HG03196 (cell line): ENCODE measurements at regions not wholly inside any gene's neighbourhood (a gene's known extent, or its start where the extent isn't known, plus 50 kb on each side); places are given as distances from the start of the nearest gene placed in this dataset.

Source experiments
- ATAC-seq: cut with Tn5 transposase; IDR thresholded peaks from one replicate; pipeline ENCODE4 v1.9.1; 2021; ENCODE audit not compliant: unreplicated experiment

DNA sequence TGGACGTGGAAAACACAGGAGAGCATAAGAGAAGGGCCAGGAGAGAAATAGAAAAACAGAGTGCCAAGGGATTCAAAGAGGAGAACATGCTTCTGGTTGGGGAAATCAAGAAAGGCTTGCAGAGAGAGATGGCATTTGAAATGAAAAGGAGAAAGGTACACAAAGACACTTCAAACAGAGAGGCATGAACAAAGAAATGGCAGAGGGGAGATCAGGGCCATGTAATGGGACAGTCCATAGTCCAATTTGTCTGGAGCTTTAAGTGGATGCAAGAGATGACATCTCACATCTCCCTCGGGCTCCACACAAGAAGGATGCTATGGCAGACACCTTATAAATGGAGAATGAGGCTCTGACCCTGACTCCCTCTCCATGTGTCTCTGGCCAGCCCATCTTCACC is 331.1 kb downstream of the MLLT3 start:
- ATAC-seq: no peak

- no peak for ATAC-seq
Measured at GRCh38 chr9:20290257-20290656, 332.0 kb downstream of the MLLT3 start.

DNA sequence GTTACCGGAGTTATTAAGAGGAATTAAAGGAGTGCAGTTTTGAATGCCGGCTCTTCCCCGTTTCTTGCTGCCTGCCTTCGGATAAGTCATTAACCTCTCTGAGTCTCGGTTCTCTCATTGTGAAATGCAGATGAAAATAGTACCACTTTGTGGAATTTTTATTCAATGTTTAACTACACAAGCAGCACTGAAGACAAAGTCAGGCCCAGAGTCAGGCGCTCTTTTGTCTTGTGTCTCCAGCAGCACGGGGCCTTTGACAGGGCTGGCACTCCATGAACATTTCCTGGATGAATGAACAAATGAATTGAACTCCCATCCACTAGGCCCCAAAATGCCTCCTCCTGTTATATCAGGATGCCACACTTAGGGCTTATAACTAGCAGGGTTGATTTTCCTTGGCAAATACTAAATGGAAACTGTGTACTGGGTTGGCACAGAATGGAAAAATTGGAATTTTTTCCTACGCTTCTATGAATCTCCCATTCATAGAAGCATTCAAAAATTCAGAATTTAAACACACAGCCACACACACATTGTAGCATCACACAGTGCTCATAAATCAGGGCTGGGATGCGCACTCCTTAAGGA is 332.8 kb downstream of the MLLT3 start:
- no peak for ATAC-seq

- ATAC-seq: no peak
Measured at GRCh38 chr9:20286969-20287368, 335.3 kb downstream of the MLLT3 start.

- no peak for ATAC-seq
Measured at GRCh38 chr9:20286154-20286700, 336.1 kb downstream of the MLLT3 start.

GRCh38 chr9:20284601-20285289 is 337.6 kb downstream of the MLLT3 start:
- no peak for ATAC-seq

GRCh38 chr9:20280330-20280729 is 342.0 kb downstream of the MLLT3 start:
- ATAC-seq: no peak

DNA sequence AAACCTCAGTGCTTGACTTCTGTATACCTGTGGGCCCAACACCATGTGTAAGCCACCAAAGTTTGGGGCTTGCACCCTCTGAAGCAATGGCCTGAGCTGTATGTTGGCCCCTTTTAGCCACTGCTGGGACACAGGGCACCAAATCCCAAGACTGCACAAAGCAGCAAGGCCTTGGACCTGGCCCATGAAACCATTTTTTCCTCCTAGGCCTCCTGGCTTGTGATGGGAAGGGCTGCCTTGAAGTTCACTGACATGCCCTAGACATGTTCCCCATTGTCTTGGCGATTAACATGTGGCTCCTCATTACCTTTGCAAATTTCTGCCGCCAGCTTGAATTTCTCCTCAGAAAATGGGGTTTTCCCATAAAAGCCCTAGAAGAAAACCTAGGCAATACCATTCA is 345.5 kb downstream of the MLLT3 start:
- no peak for ATAC-seq

DNA sequence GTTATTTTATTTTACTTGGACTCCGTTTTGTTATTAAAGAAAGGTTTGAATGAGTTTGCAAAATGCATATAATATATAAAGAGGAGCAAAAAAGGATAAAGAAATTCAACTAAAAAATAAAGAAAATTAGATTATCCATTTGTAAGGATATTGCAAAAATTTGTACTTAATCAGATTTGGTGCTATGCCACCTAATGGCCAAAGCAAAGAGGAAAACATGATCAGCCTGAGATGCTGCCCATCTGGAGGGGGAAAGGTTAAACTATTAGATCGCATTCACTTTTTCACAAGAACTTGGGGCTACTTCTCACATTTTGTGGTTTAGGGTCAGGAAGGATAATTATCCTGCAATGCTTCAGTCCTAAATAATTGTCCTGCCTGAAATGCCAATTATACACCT is 350.6 kb downstream of the MLLT3 start:
- ATAC-seq: no peak

DNA sequence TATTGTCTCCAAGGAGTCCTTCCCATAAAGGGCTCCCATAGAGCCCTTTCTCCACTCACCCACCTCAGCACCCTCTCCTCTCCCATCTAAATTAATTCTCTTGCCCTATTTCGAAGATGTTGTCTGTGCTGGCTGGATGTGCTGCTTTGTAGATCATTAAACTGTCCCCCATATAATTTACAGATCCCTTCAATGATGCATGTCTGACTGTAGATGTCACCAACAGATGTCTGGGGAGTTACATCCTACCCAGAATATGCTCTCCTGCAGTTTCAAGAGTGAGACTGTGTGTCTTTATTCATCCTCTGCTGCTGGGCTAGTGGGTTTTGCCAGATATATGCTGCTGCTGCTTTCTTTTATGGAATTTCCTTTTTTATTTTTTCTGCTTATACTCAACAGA is 351.2 kb downstream of the MLLT3 start:
- no peak for ATAC-seq

DNA sequence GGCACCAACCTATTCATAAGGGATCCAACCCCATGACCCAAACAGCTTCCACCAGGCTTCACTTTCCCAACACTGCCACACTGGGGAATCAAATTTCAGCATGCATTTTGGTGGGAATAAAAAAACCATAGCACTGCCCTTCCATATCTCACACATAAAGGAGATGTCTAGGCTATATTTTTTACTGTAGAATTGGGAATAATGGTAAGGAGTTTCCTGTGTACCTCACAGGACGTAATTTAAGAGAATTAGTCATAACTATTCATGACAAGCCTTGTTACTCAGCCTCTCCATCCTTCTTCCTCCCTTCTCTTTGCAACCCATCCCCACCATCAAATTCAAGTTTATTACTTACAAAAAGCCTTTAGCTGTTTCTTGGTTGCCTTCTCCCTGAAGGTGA is 352.1 kb downstream of the MLLT3 start:
- ATAC-seq: no peak

DNA sequence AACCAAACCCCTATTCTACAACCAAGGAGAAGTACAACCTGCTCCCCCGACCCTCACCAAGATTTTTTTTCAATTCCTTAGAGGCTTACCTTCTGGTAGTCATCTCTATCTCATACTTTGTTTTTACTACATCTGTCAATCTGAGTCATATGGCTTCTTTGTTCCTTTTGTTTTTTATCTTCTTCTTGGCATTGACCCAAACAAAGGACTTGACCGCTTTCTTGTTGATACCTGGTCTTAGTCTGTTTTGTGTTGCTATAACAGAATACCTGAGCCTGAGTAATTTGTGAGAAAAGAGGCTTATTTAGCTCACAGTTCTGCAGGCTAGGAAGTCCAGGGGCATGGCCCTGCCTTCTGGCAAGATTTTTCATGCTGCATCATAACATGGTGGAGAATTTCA is 352.7 kb downstream of the MLLT3 start:
- ATAC-seq: no peak

- ATAC-seq: no peak
Measured at GRCh38 chr9:20264896-20265295, 357.4 kb downstream of the MLLT3 start.

- ATAC-seq: no peak
Measured at GRCh38 chr9:20262611-20263010, 359.7 kb downstream of the MLLT3 start.

- no peak for ATAC-seq
Measured at GRCh38 chr9:20256284-20256948, 365.9 kb downstream of the MLLT3 start.

- ATAC-seq: no peak
Measured at GRCh38 chr9:20255052-20255451, 367.2 kb downstream of the MLLT3 start.

- ATAC-seq: no peak
Measured at GRCh38 chr9:20253635-20254034, 368.7 kb downstream of the MLLT3 start.

DNA sequence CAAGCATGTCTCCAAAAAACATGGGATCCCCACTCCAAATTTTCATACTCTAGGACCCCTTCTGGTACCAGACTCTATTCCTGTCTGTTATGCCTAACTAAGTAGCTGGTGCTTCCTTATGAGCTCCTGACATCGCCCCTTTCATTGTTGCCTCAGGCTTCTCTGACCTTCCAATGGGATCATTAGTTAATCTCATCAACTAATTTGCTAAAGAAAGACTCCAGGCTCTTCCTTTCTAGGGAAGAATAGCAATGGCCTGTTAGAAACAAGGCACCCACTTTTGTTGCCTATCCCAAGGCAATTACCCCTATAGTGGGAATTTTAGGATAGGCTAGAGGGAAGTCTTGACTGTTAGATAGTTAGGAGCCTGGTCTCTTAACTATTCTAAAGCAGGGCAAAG is 369.5 kb downstream of the MLLT3 start:
- no peak for ATAC-seq

DNA sequence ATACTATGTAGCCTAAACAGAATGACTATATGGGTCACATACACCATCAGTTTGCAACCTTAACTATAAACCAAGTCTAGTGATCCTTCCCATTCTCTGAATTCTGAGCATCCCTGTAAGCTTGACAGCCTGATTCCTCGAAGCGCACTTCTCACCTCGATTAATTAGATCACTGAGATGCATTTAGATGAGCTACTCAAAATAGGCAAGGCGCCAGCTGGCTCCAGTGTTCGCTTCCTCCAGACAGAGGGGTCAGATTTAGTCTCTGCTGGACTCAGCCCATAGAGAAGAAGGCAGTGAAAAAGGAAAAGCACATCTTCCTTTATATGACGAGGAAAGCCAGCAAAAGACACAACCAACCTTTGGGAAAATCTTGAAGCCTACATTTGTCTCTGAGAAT is 371.5 kb downstream of the MLLT3 start:
- ATAC-seq: no peak

GRCh38 chr9:20244271-20244670 is 378.0 kb downstream of the MLLT3 start:
- no peak for ATAC-seq

- ATAC-seq: no peak
Measured at GRCh38 chr9:20243841-20244240, 378.5 kb downstream of the MLLT3 start.

GRCh38 chr9:20242510-20243189 is 379.6 kb downstream of the MLLT3 start:
- peak; percentile 95 for ATAC-seq
